GM21529 (cell line): ENCODE measurements at regions not wholly inside any gene's neighbourhood (a gene's known extent, or its start where the extent isn't known, plus 50 kb on each side); places are given as distances from the start of the nearest gene placed in this dataset.
"Not testable (repeated sequence)": the region's sequence is repeated elsewhere in the genome, so short reads cannot be mapped to it uniquely, and the experiment has no call there.

Source experiments
- ATAC-seq: cut with Tn5 transposase; IDR thresholded peaks from one replicate; pipeline ENCODE4 v1.9.1; 2021; ENCODE audit not compliant: unreplicated experiment

DNA sequence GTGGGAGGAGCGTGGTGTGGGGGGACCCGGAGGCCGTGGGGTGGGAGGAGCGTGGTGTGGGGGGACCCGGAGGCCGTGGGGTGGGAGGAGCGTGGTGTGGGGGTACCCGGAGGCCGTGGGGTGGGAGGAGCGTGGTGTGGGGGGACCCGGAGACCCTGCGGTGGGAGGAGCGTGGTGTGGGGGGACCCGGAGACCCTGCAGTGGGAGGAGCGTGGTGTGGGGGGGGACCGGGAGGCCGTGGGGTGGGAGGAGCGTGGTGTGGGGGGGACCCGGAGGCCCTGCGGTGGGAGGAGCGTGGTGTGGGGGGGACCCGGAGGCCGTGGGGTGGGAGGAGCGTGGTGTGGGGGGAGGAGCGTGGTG is 203.5 kb downstream of the DLL1 start:
- not testable (repeated sequence) for ATAC-seq

DNA sequence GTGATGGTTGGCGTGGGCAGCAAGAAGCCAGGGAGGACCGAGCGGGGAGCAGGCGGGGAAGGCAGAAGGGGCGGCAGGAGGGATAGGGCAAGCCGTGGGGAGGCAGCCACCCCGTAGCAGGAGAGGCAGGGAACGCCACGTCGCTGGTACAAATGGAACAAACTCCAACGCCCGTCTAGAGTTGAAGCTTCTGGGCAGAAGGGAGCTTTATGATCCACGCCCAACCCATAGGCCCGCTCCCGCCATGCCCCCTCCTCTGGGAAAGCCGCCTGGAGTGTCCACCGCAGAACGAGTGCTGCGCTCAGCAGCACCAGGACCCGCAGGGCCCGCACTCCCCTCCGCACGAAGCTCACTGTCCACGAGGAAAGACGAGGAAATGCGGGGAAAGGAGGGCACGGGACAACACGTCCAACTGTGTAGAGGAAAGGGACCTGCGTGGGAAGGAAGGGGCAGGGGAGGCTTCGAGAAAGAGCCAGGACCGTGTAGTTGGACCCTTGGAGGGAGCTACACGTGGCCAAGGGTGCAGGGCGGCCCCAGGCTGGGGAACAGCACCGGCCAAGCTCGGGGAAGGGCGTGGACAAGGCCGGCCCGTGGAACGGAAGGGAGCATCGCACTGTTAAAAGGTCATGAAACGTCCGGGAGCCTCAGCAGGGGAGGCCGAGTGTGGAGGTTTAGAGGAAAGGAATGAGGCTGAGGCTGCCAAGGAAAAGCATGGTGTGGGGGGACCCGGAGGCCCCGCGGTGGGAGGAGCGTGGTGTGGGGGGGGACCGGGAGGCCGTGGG is 204.0 kb downstream of the DLL1 start:
- no peak for ATAC-seq

DNA sequence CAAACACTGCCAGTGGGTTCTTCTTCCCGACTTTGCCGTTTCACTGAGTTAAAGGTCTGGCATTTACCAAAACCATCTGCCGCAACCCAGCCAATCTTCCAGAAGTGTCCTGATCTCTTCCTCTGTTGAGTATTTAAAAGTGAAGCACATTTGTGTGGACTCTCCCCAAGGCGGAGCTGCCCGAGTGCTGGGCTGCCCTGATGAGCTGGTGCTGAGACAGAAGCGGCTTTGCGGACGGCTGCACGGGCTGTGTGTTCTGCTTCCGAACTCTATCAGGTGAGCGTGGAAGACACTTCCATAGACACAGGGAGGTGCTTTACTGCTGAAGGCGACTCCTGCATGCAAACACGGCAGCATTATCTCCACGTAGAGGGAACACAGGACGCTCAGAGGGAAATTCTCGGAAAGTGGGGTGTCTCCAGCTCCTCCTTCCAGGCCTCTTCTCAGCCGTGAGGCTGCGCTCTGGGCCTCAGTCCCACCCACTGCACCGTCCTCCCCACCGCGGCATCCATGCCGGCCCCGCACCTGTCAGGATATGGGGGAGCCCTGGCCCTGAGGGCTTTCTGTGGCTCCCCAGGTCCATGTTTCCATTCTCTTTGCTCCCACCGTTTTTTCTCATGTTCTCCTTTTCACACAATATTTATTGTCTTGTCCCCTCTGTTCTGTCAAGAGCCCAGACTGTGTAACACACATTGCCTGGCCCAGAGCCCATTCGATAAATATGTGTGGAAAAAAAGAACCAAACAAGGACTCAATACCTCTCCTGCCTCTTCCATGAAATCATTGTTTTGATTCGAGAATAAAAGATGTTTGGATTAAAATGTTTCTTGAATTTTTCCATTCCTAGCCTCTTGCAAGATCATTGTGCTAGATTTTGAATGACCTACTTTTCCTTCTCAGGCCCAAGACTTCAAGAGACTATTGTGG is 205.1 kb downstream of the DLL1 start:
- ATAC-seq: no peak

DNA sequence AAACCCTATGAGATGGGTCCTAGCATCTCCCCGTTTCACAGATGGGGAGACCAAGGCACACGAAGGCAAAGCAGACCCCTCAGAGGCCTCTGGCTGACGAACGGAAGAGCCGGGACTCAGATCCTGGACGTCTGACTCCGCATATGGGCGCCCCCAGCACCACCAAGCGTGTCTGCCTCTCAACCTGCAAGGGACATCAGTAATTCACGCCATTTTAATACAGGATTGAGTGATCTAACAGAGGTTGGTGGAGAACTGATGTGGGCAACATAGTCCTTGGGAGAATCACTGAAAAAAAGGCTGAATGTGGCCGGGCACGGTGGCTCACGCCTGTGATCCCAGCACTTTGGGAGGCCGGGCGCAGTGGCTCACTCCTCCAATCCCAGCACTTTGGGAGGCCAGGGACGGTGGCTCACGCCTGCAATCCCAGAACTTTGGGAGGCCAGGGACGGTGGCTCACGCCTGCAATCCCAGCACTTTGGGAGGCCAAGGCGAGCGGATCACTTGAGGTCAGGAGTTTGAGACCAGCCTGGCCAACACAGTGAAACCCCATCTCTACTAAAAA is 206.6 kb downstream of the DLL1 start:
- ATAC-seq: no peak

DNA sequence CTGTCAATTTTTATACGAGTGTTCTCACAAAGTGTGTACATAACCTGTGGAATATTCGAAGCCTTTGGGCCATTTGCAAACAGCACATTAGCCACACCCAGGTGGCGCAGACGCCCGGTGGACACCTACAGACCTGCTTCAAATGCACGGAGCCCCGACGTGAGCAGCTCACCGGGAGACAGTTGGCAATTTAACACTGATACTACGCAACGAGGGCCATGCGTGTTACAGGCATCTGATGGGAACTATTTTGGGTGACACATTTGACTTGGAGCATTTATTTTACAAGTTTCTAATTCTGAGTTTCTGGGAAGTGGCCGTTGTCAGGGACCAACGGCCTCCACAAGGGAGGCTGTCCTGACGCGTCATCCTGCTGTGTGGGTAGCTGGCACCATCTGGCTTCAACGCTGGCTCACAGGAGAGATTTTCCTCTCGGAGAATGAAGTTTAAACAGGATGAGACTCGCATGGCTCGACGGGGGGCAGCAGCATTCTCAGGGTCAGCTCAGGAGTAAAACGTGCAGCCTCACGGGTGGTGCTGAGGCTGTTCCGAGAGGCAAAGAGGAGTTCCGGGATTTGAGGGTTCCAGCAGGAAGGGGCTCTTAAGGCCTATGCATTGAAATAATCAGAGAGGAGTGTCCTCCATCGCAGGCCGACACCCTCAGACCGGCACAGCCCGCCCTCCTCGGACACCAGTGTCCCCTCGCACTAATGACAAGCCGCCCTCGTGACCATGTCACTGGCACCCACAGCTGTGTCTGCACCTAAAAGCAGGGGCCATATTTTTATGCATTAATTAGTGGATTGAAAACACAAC is 207.4 kb downstream of the DLL1 start:
- ATAC-seq: no peak

DNA sequence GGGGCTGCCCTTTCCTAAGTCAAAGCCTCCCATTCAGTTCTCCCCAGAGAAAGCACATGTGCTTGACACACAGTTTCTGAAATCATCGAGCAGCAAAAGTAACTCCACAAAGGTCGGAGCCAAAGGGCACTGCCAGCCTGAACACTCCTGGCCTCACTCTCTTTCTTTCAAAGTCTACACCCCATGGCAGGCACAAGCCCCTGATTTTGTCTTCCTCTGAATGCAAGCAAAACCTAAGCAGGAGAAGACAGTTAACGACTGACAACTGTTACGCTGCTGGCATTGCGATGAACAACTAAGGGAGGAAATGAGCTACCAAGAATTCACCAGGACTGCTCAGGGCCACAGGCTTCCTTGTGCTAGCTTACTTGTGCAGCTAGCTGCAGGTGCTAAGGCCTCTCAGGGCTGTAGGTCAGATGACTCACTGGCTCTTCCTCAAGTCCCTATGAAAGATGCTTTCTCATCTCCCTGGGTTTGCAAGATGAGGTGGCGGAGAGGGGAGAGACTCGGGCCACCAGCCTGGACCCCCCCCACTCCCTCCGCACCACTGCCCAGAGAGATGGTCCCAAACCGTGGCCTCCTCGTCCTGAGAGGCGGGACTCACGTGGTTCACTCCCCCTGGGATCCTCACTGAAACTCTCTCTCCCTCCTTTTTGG is 208.2 kb downstream of the DLL1 start:
- no peak for ATAC-seq

DNA sequence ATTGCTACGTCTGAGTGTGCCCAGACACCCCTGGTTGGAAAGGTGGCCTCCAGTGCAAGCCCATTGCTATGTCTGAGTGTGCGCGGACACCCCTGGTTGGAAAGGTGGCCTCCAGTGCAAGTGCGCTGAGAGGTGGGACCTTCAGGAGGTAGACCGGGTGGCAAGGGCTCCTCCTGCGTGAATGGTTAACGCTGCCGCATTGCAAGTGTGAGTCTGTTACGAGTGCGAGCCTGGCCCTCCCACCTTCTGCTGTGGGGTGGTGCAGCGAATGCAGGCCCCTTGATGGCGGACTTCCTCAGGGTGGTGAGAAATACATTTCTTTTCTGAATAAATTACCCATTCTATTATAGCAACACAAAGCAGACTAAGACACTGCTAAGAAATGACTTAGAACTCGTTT is 208.8 kb downstream of the DLL1 start:
- ATAC-seq: no peak

DNA sequence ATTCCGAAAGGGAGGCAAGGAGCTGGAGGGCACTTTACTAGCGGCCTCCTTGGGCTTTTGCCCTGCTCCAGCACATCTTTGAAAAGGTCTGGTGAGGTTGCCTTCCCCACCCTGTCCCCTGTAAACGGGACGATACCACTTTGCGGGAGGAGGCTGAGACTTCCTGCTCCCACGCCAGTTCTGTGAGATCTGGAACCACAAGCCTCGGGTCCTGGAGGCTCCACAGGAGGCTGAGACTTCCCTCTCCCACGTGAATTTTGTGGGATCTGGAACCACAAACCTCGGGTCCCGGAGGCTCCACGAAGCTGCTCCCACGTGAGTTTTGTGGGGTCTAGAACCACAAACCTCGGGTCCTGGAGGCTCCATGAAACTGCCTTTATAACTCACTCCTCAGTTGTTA is 209.3 kb downstream of the DLL1 start:
- no peak for ATAC-seq

DNA sequence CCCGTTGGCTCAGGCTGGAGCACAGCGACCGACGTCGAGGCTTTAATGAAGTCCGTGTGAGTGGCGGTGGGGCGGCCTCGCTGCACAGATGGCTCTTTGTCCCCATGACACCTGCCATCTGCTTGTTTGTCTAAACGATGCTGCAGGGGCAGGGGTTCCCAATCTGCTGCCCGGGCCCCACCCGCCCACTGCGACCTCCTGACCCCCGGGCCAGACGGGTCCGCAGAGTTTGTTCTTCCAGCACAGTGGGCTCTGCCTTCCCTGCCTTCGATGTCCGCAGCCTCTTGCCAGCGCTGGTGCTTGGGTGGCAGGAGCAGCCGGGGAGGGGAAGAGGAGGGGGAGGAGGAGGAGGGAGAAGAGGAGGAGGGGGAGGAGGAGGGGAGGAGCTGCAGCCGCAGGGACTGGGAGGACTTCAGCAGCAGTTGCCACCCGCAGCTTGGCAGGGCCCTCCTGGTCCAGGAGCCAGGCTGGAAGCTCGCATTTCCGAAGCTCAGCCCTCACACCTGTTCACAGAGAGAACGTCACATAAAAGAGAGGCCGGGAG is 210.0 kb downstream of the DLL1 start:
- no peak for ATAC-seq

DNA sequence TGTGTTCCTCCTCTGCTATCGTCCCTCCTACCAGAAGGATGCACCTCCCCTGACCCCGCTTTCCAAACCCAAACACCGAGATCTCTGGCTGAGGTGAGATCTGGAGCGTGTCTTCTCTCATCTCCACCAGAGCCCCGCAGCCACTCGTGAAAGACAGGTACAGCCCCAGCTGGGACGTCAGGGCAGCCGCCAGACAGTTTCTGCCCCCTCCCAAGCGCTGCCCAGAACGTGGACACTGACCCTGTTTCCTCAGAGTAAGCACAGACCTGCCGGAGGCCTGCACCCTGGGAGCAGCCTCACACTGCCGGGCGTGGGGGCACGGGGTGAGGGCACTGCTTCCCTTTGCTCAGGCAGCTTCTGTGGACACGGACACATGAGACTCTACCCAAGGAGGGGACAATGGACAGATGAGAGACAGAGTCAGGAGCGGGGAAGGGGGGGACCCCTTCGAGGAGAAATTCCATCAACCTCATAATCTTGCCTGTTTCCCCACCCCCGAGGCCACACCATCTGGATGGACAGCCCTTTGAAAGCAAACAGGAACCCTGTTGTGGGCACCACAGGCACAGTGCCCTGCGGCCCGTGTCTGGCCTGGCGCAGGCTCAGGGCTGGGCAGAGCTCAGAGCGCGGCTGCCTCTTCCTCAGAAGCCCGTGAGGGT is 210.6 kb downstream of the DLL1 start:
- ATAC-seq: no peak

DNA sequence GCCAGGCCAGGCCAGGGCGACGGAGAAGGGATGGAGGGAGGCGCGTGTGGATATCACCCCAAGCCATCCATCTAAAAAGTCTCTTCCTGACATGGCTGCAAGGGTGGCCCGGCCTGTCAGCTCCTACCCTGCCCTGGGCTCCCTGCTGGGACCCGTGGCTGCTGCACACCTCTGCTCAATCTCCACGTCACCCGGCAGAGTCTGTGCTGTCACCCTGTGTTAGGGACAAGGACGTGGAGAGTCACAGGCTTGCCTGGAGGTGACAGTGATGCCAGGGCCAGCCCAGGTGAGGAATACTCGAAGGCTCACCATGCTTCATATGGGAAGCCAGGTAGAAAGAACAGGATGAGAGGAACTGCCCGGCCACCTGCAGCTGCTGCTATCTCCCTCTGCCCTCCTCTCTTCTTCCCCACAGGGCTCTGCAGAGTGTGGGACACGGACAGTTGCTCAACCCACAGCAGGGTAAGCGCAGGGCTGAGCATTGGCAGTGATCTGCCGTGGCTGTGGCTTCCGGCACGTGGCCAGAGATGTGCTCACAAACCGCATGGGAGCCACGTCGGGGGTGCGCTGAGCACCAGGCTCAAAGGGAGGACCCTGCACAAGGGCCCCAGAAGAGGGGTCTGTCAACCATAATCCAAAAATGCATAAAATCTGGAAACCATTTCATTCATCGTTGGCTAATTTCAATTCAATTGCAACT is 214.3 kb downstream of the DLL1 start:
- ATAC-seq: no peak

DNA sequence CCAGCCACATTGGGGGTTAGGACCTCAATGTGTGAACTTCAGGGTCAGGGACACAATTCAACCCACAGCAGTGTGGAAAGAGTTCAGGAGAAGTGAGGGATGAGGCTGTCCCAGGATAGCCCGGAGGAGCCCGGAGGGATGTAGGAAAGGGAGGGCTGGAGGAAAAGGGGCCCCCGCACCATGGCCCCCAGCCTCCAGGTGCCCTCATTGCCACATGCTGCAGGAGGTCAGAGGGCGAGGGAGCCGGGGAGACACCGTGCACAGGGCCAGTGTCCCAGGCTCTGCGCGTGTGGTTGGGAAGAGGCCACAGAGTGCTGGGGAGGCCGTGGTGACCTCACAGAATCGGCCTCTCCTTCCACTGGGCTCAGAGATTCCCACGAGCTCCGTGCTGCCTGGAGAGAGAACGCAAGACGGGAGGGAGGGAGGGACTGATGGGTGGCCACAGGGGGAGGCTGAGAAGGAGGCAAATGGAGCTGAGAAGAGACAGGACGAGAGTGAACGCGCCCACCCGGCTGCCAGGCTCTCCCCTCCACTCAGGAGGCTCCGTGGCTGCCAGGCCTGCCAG is 215.1 kb downstream of the DLL1 start:
- ATAC-seq: no peak

DNA sequence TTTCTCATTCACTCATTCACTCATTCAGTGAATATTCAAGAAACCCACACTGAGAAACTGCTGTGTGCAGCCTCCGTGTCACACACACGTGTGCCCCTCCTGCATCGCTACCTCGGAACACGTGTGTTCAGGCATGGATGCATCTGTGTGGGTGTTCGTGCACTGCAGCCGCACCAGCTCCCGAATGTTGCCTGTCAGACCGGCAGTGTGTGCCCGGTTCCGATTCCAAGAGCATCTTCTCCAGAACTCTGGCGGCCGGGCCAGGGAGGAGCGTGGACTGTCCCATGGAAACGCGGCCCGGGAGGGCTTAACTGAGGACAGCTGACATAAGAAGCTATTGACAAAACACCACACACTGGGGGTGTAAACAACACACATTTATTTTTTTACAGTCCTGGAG is 216.0 kb downstream of the DLL1 start:
- no peak for ATAC-seq

DNA sequence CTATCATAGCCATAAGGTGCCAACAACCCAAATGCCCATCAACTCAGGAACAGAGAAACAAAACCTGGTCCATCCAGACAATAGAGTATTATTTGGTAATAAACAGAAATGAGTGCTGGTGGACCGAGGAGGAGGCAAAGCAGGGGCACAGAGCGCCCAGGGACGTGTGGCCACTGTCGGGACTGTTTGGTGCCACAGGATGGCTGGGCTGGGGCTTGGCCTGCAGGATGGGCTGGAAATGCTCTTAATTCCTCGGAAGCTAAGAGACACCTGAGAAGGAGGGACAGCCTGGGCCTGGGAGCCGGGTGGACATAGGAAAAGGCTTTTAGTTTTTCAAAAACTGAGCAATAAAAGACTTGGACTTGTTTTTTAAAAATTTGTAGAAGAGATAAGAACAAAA is 216.4 kb downstream of the DLL1 start:
- ATAC-seq: no peak

DNA sequence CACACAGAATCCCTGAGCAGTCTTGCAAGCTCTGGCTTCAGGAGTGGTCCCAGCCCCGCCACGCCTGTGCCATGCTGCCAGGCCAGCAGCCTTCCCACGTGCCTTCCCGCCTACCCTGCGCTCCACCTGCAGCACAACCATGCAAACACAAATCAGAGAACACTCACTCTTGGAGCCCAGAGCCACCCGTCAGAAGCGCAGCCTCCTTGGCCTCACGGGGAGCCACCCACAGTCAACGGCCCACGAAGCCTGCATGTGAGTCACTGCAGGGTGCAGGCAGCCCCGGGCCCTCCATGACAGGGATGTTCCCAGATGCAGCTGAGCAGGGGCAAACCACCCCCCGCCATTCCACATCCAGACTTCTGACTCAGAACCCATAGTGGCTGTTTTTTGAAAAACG is 217.0 kb downstream of the DLL1 start:
- no peak for ATAC-seq

DNA sequence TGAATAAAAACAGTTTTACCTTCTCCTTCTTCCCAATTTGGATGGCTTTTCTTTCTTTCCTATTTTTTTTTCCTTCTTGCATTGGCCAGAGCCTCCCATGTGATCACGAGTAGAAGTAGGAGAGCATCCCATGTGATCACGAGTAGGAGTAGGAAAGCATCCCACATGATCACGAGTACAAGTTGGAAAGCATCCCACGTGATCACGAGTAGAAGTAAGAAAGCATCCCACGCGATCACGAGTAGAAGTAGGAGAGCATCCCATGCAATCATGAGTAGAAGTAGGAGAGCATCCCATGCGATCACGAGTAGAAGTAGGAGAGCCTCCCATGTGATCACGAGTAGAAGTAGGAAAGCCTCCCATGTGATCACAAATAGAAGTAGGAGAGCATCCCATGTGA is 218.6 kb downstream of the DLL1 start:
- ATAC-seq: no peak

DNA sequence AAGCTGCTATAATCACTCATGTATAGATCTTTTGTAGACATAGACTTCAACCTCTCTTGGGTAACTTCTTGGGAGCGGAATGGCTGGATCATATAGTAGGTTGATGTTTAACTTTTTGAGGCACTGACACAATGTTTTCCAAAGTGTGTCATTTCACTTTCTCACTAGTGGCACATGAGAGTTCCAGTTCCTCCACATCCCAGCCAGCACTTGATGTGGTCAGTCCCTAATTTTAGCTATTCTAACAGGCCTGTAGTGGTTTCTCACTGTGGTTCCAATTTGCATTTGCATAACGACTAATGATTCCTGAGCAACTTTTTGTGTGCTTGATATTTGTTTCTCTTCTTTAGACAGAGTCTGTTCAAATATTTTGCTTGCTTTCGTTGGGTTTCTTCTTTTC is 221.3 kb downstream of the DLL1 start:
- no peak for ATAC-seq

DNA sequence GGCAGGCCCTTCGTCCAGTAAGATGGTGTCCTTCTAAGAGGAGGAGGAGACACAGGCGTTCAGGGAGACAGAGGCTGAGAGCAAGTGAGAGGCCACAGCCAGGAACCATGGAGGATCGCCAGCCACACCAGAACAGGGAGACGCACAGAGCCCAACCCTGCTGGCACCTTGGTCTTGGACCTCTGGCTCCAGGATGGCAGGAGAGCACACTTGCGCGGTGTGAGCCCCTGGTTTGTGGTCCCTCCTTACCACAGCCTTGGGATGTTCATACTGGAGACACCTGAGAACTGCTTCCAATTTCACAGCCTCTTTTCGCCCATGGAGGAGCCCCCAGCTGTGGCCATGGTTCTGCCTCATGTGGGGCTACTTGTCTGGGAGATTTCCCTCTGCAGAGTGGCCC is 222.4 kb downstream of the DLL1 start:
- ATAC-seq: no peak

DNA sequence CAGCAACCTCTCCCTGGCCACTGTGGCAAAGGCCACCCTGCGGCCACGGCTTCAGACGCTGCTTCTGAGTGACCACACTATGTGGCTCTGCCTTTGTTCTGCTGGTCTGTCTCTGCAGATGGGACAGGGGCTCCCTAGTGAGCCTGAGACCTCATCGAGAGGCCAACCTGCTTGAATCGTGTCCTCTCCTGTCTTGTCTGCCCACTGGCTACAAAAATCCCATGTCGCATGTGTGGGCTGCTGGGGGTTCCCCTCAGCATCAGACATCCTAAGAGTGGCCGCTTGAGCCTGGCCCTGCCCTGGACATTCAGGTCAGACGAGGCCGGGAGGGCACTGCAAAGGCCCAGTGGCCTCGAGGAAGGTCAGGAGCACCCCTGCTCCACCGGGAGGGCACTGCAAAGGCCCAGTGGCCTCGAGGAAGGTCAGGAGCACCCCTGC is 222.9 kb downstream of the DLL1 start:
- ATAC-seq: no peak
